Nephron (organoid): ENCODE measurements at regions not wholly inside any gene's neighbourhood (a gene's known extent, or its start where the extent isn't known, plus 50 kb on each side); places are given as distances from the start of the nearest gene placed in this dataset.

Source experiments
- H3K27ac Mint-ChIP-seq, 3 experiments: 2 replicates each; pipeline ENCODE4 v1.8.0; 2020; ENCODE audit warnings: mixed read lengths in 3 of 3, mild to moderate bottlenecking in 2 of 3, moderate library complexity in 1 of 3
- H3K27me3 Mint-ChIP-seq: 2 replicates; pipeline ENCODE4 v1.8.0; 2021; ENCODE audit warnings: low read depth, mild to moderate bottlenecking, moderate library complexity, mixed read lengths
- H3K36me3 Mint-ChIP-seq: 2 replicates; pipeline ENCODE4 v1.8.0; 2020; ENCODE audit warnings: low read depth, mixed read lengths
- H3K4me1 Mint-ChIP-seq: 2 replicates; pipeline ENCODE4 v1.8.0; 2020; ENCODE audit warnings: mixed read lengths
- H3K4me3 Mint-ChIP-seq, 3 experiments: 2 replicates each; pipeline ENCODE4 v1.8.0; 2020; ENCODE audit warnings: mild to moderate bottlenecking in 3 of 3, mixed read lengths in 3 of 3, moderate library complexity in 2 of 3
- H3K9me3 Mint-ChIP-seq: 2 replicates; pipeline ENCODE4 v1.8.0; 2020; ENCODE audit warnings: mixed read lengths
- CTCF ChIP-seq, 3 experiments: fragments of 200-600 bp; sonication (generic); IDR thresholded peaks; one replicate each; pipeline ENCODE4 v1.5.0; 2021; ENCODE audit warnings: antibody characterized with exemption in 3 of 3; ENCODE audit not compliant: unreplicated experiment in 3 of 3

- no peaks in the 10 kb centered on the region for H3K4me1 Mint-ChIP-seq
- H3K9me3 Mint-ChIP-seq: no peaks in the 10 kb centered on the region
- H3K27me3 Mint-ChIP-seq: peaks cover 3% of the 10 kb centered on the region
- H3K36me3 Mint-ChIP-seq: no peaks in the 10 kb centered on the region
- H3K27ac Mint-ChIP-seq: no peak overlapping the region
- H3K4me3 Mint-ChIP-seq: no peak overlapping the region
- no peak for TF ChIP-seq CTCF (IDR thresholded peaks at IDR 0.05; ENCODE audit: unreplicated experiment in 3 of 3)
These were observed 318.6 kb upstream of the PRDM1 start for GRCh38 chr6:105767541-105767940.

- Mint-ChIP-seq H3K9me3 (no peaks in the 10 kb centered on the region), H3K4me1 (no peaks in the 10 kb centered on the region), H3K27ac (no peak overlapping the region), H3K4me3 (no peak overlapping the region), H3K27me3 (peaks cover 3% of the 10 kb centered on the region), H3K36me3 (no peaks in the 10 kb centered on the region)
- no peak for TF ChIP-seq CTCF (IDR thresholded peaks at IDR 0.05; ENCODE audit: unreplicated experiment in 3 of 3)
These were observed 320.9 kb upstream of the PRDM1 start for GRCh38 chr6:105765239-105765638.

- Mint-ChIP-seq H3K36me3 (no peaks in the 10 kb centered on the region), H3K9me3 (no peaks in the 10 kb centered on the region), H3K27ac (no peak overlapping the region), H3K4me3 (no peak overlapping the region), H3K4me1 (peaks cover 5% of the 10 kb centered on the region), H3K27me3 (peaks cover 3% of the 10 kb centered on the region)
- no peak for TF ChIP-seq CTCF (IDR thresholded peaks at IDR 0.05; ENCODE audit: unreplicated experiment in 3 of 3)
These were observed 321.8 kb upstream of the PRDM1 start for GRCh38 chr6:105764315-105764714.

- Mint-ChIP-seq H3K4me3 (no peak overlapping the region), H3K9me3 (no peaks in the 10 kb centered on the region), H3K27me3 (peaks cover 3% of the 10 kb centered on the region), H3K36me3 (no peaks in the 10 kb centered on the region), H3K27ac (no peak overlapping the region), H3K4me1 (peaks cover 5% of the 10 kb centered on the region)
- TF ChIP-seq CTCF (IDR thresholded peaks at IDR 0.05; ENCODE audit: unreplicated experiment in 3 of 3): no peak
These were observed 322.3 kb upstream of the PRDM1 start for GRCh38 chr6:105763866-105764265.

GRCh38 chr6:105760746-105761145 is 325.4 kb upstream of the PRDM1 start:
- H3K27me3 Mint-ChIP-seq: peaks cover 3% of the 10 kb centered on the region
- peaks cover 5% of the 10 kb centered on the region for H3K4me1 Mint-ChIP-seq
- H3K9me3 Mint-ChIP-seq: no peaks in the 10 kb centered on the region
- H3K27ac Mint-ChIP-seq: no peak overlapping the region
- H3K4me3 Mint-ChIP-seq: no peak overlapping the region
- no peaks in the 10 kb centered on the region for H3K36me3 Mint-ChIP-seq
- no peak for TF ChIP-seq CTCF (IDR thresholded peaks at IDR 0.05; ENCODE audit: unreplicated experiment in 3 of 3)

- H3K9me3 Mint-ChIP-seq: no peaks in the 10 kb centered on the region
- no peak for TF ChIP-seq CTCF (IDR thresholded peaks at IDR 0.05; ENCODE audit: unreplicated experiment in 3 of 3)
- H3K36me3 Mint-ChIP-seq: no peaks in the 10 kb centered on the region
- H3K4me1 Mint-ChIP-seq: peaks cover 5% of the 10 kb centered on the region
- H3K4me3 Mint-ChIP-seq: no peak overlapping the region
- H3K27ac Mint-ChIP-seq: no peak overlapping the region
- peaks cover 3% of the 10 kb centered on the region for H3K27me3 Mint-ChIP-seq
These were observed 326.2 kb upstream of the PRDM1 start for GRCh38 chr6:105759946-105760345.
